ENCODE measurements at regions not wholly inside any gene's neighbourhood (a gene's known extent, or its start where the extent isn't known, plus 50 kb on each side); places are given as distances from the start of the nearest gene placed in this dataset.

DNA sequence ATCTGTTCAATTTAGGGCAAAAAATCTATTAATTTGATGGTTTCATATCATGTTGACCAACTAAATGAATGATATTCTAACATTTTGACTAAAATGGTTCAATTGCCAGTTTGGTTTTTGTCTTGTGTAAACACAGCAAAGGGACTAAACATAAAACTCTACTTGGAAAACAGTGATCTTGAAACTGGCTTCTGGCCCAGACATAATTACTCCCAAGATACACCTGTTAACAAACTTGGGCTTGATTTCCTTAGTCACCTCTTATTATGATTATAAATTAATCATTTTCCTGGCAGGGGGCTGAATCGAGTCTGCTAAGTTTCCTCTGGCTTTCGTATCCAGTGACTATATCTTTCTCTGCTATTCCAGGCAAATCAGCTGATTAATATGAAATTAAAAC, 78.0 kb upstream of the OXGR1 start:
- no peaks in the 10 kb centered on the region for H3K9me2 ChIP-seq (ENCODE audit: insufficient read depth)
- H3K4me1 ChIP-seq (ENCODE audit: control insufficient read depth in 1 of 2, insufficient read depth in 2 of 2, low read length in 2 of 2), result no peaks in the 10 kb centered on the region
- DNase-seq (ENCODE audit: low read depth, low spot score) (no peak), ATAC-seq (no peak)
- intact Hi-C loops (cut with micrococcal nuclease), result no loop called here
- H3K27ac ChIP-seq (ENCODE audit: low read depth, low read length), result no peak overlapping the region
- ChIA-PET CTCF (no interaction called here), RAD21 (ENCODE audit: low non-redundant PET in 1 of 2, low total read pairs in 2 of 2, uncharacterized antibody in 2 of 2, unreplicated experiment in 2 of 2) (no interaction called here), POLR2A (no interaction called here)
- H2AFZ ChIP-seq (ENCODE audit: low read depth, low read length, poor library complexity, severe bottlenecking), result no peak overlapping the region
- no peak overlapping the region for H3K4me2 ChIP-seq (ENCODE audit: low read length)
- H3K4me3 ChIP-seq (replicated peaks in 1 of 2; ENCODE audit: low read depth in 1 of 2, low read length in 2 of 2), result no peak overlapping the region
- peaks cover 0 to 10% of the 10 kb centered on the region in 2 experiments; a peak in 1 of 4 replicates for H3K9me3 ChIP-seq (ENCODE audit: control insufficient read depth in 1 of 2, insufficient read depth in 1 of 2, low read depth in 1 of 2, low read length in 2 of 2)
- BruUV-seq (replicated peaks), result no TSS peak
- H3K79me2 ChIP-seq (ENCODE audit: insufficient read depth, low read length), result no peaks in the 10 kb centered on the region
- H3K9ac ChIP-seq (ENCODE audit: low read length), result no peak overlapping the region
- no peaks in the 10 kb centered on the region for H3K36me3 ChIP-seq (ENCODE audit: control insufficient read depth in 1 of 2, insufficient read depth in 2 of 2, low read length in 2 of 2)
- H4K20me1 ChIP-seq (ENCODE audit: insufficient read depth), result no peaks in the 10 kb centered on the region
- TF ChIP-seq CBX3 (IDR thresholded peaks at IDR 0.05; ENCODE audit: low read depth) (no peak), POLR2A (IDR thresholded peaks at IDR 0.05; ENCODE audit: borderline replicate concordance, extremely low read depth, insufficient read depth, insufficient read length) (no peak), JUND (IDR thresholded peaks at IDR 0.05) (no peak), FOSL1 (IDR thresholded peaks at IDR 0.05; ENCODE audit: low read depth) (no peak), ZFX (IDR thresholded peaks at IDR 0.05) (no peak), RAD21 (IDR thresholded peaks at IDR 0.05; ENCODE audit: low read depth) (no peak), EZH2phosphoT487 (IDR thresholded peaks at IDR 0.05; ENCODE audit: borderline replicate concordance) (no peak), EZH2 (IDR thresholded peaks at IDR 0.05) (no peak), ELF1 (IDR thresholded peaks at IDR 0.05; ENCODE audit: borderline replicate concordance, low read depth) (no peak), MAX (IDR thresholded peaks at IDR 0.05) (no peak), SP1 (IDR thresholded peaks at IDR 0.05; ENCODE audit: low read depth) (no peak), CEBPB (IDR thresholded peaks at IDR 0.05; ENCODE audit: low read depth) (no peak), EGR1 (IDR thresholded peaks at IDR 0.05; ENCODE audit: low read depth) (no peak), SRF (IDR thresholded peaks at IDR 0.05; ENCODE audit: low read depth) (no peak), CTCF (IDR thresholded peaks at IDR 0.05 in 2 of 3, conservative IDR thresholded peaks at IDR 0.05 in 1 of 3; ENCODE audit: borderline replicate concordance in 1 of 3, insufficient read depth in 1 of 3, low read depth in 2 of 3, low read length in 2 of 3) (no peak), ZNF274 (IDR thresholded peaks at IDR 0.05; ENCODE audit: low read depth, low read length) (no peak), POLR2AphosphoS5 (IDR thresholded peaks at IDR 0.05; ENCODE audit: low read depth, low read length) (no peak)
- TF ChIP-seq, protein P1, sequence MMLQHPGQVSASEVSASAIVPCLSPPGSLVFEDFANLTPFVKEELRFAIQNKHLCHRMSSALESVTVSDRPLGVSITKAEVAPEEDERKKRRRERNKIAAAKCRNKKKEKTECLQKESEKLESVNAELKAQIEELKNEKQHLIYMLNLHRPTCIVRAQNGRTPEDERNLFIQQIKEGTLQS (IDR thresholded peaks at IDR 0.05), result no peak
- TF ChIP-seq, protein P2, sequence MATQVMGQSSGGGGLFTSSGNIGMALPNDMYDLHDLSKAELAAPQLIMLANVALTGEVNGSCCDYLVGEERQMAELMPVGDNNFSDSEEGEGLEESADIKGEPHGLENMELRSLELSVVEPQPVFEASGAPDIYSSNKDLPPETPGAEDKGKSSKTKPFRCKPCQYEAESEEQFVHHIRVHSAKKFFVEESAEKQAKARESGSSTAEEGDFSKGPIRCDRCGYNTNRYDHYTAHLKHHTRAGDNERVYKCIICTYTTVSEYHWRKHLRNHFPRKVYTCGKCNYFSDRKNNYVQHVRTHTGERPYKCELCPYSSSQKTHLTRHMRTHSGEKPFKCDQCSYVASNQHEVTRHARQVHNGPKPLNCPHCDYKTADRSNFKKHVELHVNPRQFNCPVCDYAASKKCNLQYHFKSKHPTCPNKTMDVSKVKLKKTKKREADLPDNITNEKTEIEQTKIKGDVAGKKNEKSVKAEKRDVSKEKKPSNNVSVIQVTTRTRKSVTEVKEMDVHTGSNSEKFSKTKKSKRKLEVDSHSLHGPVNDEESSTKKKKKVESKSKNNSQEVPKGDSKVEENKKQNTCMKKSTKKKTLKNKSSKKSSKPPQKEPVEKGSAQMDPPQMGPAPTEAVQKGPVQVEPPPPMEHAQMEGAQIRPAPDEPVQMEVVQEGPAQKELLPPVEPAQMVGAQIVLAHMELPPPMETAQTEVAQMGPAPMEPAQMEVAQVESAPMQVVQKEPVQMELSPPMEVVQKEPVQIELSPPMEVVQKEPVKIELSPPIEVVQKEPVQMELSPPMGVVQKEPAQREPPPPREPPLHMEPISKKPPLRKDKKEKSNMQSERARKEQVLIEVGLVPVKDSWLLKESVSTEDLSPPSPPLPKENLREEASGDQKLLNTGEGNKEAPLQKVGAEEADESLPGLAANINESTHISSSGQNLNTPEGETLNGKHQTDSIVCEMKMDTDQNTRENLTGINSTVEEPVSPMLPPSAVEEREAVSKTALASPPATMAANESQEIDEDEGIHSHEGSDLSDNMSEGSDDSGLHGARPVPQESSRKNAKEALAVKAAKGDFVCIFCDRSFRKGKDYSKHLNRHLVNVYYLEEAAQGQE (IDR thresholded peaks at IDR 0.05; ENCODE audit: low read depth), result no peak
- TF ChIP-seq, protein P3, sequence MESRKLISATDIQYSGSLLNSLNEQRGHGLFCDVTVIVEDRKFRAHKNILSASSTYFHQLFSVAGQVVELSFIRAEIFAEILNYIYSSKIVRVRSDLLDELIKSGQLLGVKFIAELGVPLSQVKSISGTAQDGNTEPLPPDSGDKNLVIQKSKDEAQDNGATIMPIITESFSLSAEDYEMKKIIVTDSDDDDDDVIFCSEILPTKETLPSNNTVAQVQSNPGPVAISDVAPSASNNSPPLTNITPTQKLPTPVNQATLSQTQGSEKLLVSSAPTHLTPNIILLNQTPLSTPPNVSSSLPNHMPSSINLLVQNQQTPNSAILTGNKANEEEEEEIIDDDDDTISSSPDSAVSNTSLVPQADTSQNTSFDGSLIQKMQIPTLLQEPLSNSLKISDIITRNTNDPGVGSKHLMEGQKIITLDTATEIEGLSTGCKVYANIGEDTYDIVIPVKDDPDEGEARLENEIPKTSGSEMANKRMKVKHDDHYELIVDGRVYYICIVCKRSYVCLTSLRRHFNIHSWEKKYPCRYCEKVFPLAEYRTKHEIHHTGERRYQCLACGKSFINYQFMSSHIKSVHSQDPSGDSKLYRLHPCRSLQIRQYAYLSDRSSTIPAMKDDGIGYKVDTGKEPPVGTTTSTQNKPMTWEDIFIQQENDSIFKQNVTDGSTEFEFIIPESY (IDR thresholded peaks at IDR 0.05; ENCODE audit: extremely low read depth, insufficient replicate concordance, low read length), result no peak
- no peaks in the 10 kb centered on the region for H3K27me3 ChIP-seq (ENCODE audit: insufficient read depth, low read length)
